M059J (cell line): ENCODE measurements at regions not wholly inside any gene's neighbourhood (a gene's known extent, or its start where the extent isn't known, plus 50 kb on each side); places are given as distances from the start of the nearest gene placed in this dataset.
"Not testable (repeated sequence)": the region's sequence is repeated elsewhere in the genome, so short reads cannot be mapped to it uniquely, and the experiment has no call there.

ENCODE experiments used
- DNase-seq: peaks from one replicate; pipeline ENCODE4 v3.0.0-alpha.2; 2012; ENCODE audit warnings: low read depth

DNA sequence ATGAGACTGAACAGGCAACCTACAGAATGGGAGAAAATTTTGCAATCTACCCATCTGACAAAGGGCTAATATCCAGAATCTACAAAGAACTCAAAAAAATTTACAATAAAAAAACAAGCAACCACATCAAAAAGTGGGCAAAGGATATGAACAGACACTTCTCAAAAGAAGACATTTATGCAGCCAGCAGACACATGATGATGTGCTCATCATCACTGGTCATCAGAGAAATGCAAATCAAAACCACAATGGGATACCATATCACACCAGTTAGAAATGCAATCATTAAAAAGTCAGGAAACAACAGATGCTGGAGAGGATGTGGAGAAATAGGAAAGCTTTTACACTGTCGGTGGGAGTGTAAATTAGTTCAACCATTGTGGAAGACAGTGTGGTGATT lies 51.7 kb upstream of the PAXBP1 start:
- not testable (repeated sequence) for DNase-seq

DNA sequence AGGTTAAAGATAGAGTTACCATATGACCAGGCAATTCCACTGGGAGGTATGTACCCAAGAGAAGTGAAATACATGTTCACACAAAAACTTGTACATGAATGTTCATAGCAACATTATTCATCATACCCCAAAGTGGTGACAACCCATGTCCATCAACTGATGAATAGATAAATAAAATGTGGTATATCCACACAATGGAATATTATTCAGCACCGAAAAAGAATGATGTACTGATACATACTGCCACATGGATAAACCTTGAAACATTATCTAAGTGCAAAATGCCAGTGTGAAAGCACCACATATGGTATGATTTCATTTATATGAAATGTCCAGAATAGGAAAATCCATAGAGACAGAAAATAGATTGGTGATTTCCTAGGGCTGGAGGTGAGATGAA lies 53.4 kb upstream of the PAXBP1 start:
- DNase-seq: no peak

GRCh38 chr21:32826329-32827167 lies 55.0 kb upstream of the PAXBP1 start:
- DNase-seq: peak; percentile 67

DNA sequence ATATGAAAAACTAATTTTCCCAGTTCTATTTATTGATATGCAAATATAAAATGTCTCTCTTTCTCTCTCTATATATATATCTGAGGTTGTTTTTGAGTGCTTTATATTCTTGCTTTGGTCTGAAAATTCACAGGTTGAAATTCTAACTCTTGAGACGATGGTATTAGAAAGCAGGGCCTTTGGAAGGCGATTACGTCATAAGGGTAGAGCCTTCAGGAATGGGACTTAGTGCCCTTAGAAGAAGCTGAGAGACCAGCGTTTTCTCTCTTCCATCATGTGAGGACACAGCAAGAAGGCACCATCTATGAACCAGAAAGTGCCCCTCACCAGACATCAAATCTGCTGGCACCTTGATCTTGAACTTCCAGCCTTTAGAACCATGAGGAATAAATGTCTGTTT lies 57.4 kb upstream of the PAXBP1 start:
- DNase-seq: no peak

DNA sequence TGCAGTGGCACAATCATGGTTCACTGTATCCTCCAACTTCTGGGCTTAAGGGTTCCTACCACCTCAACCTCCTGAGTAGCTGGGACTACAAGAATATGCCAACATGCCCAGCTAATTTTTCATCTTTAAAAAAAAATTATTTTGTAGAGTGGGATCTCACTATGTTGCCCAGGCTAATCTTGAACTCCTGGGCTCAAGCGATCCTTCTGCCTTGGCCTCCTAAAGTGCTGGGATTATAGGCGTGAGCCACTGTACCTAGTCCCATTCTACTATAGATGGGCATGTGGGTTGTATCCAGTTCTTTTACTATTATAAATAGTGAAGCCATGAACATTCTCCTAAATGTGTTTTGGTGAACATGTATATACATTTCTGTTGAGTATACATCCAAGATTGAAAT lies 57.9 kb upstream of the PAXBP1 start:
- no peak for DNase-seq

- not testable (repeated sequence) for DNase-seq
Measured at GRCh38 chr21:32831779-32832178, 60.2 kb upstream of the PAXBP1 start.

GRCh38 chr21:32834211-32834915 lies 62.8 kb upstream of the PAXBP1 start:
- no peak for DNase-seq

DNA sequence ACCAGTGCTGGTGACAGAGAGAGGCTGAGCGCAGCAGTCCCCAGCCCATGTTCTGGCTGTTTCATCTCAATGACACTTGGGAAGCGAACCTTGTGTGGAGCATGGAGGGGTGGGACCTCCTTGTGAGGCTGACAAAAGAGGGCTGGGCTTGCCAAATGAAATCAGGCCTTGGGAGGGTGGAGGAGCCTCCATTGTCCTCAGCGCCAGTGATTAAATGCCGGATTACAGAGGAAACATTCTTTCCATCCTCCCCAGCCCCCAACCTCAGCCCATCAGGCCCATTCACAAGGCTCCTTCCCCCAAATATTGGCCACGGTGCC lies 63.3 kb upstream of the PAXBP1 start:
- no peak for DNase-seq

- DNase-seq: peak; percentile 28
Measured at GRCh38 chr21:32842146-32842545, 70.6 kb upstream of the PAXBP1 start.

DNA sequence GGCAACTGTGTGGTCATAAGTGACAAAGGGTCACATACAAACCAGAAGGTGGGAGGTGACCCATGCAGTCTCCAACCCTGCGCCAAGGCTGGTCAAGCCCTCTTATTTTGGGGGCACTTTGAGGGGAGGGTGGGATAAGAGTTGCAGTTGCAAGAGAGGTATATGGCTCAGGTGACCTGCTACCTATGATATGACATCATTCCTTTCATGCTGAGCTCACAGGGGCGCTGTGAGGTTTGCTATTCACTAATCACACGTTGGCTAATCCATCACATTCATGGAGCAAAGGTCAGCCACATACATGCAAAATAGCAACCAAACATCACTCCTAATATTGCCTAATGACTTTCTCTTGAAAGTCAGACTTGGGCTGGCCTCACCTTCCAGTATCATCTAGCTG lies 72.0 kb upstream of the PAXBP1 start:
- DNase-seq: no peak

- DNase-seq: no peak
Measured at GRCh38 chr21:32844076-32844475, 72.5 kb upstream of the PAXBP1 start.

- peak; percentile 83 for DNase-seq
Measured at GRCh38 chr21:32844653-32845436, 73.3 kb upstream of the PAXBP1 start.

DNA sequence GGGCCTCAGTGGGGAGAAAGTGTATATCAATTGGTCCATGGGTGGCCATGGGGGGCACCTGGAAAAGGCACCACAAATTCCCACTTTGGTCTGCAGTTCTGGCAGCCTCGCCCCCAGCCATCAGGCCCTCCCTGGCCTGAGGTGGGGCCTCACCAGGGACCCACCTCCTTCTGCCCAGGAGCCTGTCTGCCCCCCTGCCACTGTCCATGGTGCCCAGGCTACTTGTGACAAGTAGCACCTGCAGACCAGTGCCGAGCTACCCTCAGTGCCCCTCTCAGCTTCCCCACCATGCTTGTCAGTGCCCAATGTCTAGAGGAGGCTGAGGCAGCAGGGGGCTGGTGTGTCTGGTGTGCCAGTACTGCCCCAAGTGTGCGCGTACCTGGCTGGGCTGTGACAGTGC lies 87.1 kb upstream of the PAXBP1 start:
- DNase-seq: no peak

GRCh38 chr21:32860399-32860798 lies 88.8 kb upstream of the PAXBP1 start:
- DNase-seq: no peak

DNA sequence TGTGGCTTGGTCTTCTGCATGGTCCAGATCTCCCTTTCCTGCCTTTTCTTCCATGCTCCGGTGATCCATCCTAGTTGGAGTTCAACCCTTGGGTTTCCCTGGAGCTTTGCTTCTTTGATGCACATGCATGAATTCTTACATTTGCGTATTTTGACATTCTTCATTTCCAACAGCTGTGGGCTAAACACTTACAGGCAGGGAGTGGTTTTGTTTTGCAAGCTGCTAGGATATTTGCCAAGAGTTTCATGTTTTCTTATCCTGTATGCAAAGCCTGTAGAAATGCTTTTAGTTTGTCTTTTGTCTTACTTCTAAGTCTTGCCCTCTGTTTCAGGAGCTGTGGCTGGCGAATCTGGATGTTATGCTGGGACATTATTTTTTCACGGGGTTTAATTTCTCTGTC lies 90.3 kb upstream of the PAXBP1 start:
- no peak for DNase-seq

DNA sequence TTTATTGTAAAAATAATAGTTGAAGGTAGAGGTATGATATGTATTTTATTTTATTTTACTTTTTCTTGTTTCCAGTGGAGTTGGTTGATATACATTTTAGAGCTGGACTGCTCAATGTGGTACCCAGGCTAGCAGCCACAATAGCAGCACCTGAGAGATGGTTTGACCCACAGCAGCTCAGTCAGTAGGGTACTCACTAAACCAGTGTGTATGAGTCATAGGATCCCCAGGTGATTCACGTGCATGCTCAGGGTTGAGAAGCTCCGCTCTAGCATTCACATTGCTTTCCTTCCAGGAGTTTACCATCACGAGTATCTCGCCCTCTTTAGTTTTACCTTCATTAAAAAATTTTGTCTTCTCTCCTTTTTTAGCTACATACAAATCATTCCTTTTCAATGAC lies 96.0 kb upstream of the PAXBP1 start:
- DNase-seq: no peak

DNA sequence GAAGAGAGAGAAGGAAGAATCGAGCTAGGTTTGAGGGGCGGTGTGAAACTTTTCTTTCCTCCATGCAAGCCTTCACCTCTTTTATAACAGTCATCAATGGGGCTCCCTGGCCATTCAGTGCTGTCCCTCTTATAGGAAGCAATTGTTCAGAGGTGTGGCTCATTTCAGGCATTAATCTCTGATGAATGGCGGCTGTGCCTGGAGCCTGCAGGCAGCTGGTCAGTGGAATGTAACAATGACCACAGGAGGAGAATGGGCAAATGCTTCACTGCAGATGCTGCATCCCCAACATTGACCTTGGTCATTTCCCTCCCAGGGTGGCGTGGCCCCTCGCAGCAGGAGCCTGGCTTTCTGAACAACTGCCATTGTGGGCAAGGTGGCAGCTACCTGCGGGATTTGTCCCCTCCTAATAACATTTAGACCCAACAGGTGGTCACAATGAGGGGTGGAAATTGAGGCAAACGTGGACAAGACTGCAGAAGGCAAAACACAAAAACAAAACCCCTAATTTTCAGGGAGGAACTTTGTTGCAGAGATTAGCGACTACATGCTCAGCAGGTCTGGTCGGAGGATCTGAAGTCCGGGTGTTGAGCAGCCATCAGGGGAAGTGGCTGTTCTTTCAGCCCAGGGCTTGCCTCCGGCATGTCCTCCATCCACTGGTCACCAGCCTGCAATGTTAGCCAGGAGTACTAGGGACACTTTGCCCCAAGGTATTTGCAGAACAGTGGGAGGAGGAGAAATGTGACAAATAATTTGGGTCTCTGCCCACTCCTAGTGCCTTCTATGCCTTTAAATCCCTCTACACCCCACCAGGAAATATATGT lies 97.3 kb upstream of the PAXBP1 start:
- DNase-seq: no peak

DNA sequence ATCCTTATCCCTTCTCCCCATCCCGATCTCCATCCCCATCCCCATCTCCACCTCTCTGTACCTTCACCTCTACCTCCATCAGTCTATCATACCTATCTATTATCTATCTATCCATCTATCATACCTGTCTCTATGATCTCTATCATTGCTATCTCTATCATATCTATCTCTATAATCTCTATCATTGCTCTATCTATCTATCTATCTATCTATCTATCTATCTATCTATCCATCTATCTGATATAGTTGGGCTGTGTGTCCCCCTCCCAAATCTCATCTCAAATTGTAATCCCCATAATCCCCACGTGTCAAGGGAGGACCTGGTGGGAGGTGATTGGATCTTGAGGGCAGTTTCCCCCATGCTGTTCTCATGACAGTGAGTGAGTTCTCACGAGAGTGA lies 97.9 kb upstream of the PAXBP1 start:
- no peak for DNase-seq

DNA sequence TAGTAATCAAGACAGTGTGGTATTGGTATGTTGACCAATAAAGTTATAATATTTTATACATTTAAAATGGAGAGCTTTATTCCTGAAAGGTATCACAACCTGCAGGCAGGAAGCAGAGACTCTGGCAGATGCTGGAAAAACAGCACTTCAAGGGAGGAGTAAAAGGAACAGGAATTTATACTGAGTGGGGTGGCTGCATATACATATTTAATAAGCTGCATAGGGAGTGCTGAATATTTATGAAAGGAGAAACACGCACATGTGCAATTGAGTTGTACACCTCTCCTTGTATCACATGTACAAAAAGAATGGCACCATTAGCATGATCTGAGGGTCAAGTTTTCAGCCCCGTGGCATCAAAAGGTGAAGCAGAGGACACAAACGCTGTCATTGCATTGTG lies 104.9 kb upstream of the PAXBP1 start:
- no peak for DNase-seq

- not testable (repeated sequence) for DNase-seq
Measured at GRCh38 chr21:32877888-32878287, 106.3 kb upstream of the PAXBP1 start.

- no peak for DNase-seq
Measured at GRCh38 chr21:32878661-32879060, 107.1 kb upstream of the PAXBP1 start.

DNA sequence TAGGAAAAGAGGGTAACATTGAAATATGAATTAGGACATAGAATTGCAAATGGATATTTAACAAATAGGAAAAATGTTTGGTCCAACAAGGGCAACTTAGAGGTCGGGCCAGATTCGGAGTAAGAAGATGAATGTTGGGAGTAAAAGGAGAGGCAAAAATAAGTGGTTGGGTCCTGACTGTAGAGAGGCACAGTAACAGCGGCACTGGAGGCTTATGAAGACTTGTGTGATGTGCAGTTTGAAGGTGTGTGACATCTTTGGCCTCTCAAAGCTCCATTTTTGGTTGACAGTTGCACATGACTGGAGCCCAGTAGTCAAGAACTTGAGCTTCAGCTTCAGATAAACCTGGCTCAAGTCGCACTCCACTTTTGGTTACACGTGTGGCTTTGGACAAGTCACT lies 109.9 kb upstream of the PAXBP1 start:
- DNase-seq: no peak
